Cardiac muscle cell (in vitro differentiated cells and primary cell): ENCODE measurements at regions not wholly inside any gene's neighbourhood (a gene's known extent, or its start where the extent isn't known, plus 50 kb on each side); places are given as distances from the start of the nearest gene placed in this dataset.

ENCODE experiments used
- DNase-seq, 2 donors: peaks; one replicate each; pipeline versions ENCODE4 v3.0.0 to v3.0.0-alpha.2; 2010 to 2017; ENCODE audit warnings: low read depth in 1 of 2, low spot score in 1 of 2
- H3K27ac ChIP-seq: fragments of 200-600 bp; sonication (generic); 2 replicates; pipeline ENCODE4 v1.5.1; 2016
- H3K27me3 ChIP-seq: fragments of 200-600 bp; sonication (generic); 2 replicates; pipeline ENCODE4 v1.6.0; 2016; ENCODE audit warnings: control low read depth
- H3K36me3 ChIP-seq: fragments of 200-600 bp; sonication (generic); 2 replicates; pipeline ENCODE4 v1.5.1; 2016; ENCODE audit warnings: control low read depth
- H3K4me1 ChIP-seq: fragments of 200-600 bp; sonication (generic); 2 replicates; pipeline ENCODE4 v1.8.1; 2017; ENCODE audit warnings: low read depth, mild to moderate bottlenecking, mixed run types
- H3K4me3 ChIP-seq: fragments of 200-600 bp; sonication (generic); 2 replicates; pipeline ENCODE4 v1.5.1; 2016; ENCODE audit warnings: mild to moderate bottlenecking
- H3K9me3 ChIP-seq: fragments of 200-600 bp; sonication (generic); 2 replicates; pipeline ENCODE4 v1.5.1; 2017; ENCODE audit warnings: low read depth, mild to moderate bottlenecking, control low read depth
- CTCF ChIP-seq: IDR thresholded peaks from 2 replicates; pipeline ENCODE4 v1.5.1; 2012; ENCODE audit warnings: low read depth, mild to moderate bottlenecking, low read length

DNA sequence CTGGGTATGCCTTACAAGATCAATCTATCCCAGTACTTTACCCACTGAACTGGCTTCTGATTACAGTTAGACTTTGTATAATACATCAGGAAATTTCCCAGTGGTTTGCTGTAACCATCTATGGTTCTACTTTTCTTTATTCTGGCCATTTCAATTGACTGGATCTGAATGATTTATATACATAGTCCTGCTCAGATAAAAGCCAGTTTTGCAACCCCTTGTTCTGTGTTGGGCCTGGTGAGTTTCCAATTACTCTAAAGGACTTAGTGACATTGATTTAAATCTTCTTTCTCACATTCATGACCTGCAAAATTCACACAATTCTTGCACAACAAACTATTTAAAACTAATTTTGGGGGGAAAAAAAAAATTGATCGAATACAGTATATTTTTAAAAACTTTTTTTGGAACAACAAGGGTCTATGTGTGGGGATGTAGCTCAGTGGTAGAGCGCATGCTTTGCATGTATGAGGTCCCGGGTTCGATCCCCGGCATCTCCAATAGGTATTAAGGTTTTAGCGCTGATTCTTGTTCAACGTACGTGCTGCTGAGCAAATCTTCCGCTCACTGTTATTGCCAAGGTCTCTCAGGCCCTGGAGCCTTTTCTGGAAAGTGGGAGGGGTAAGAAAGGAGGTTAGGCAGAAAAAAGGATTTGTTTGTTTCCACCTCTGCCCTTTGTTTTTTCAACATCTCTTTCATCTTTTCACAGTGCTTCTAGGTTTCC lies 117.5 kb downstream of the GPX5 start:
- DNase-seq = peak in 1 of 2 donors; percentile 73
- H3K36me3 ChIP-seq = no peaks in the 10 kb centered on the region

GRCh38 chr6:28646650-28647049 lies 121.0 kb downstream of the GPX5 start:
- Histone ChIP-seq H3K27ac (peak overlapping the region; percentile 35), H3K4me3 (no peak overlapping the region), H3K4me1 (peaks cover 12% of the 10 kb centered on the region), H3K36me3 (no peaks in the 10 kb centered on the region), H3K9me3 (no peaks in the 10 kb centered on the region), H3K27me3 (no peaks in the 10 kb centered on the region)
- no peak for DNase-seq
- TF ChIP-seq CTCF = no peak

More for the DNA sequence above, 117.5 kb downstream of the GPX5 start:
- Histone ChIP-seq H3K4me1 (peaks cover 12% of the 10 kb centered on the region), H3K27ac (no peak overlapping the region), H3K4me3 (no peak overlapping the region), H3K27me3 (no peaks in the 10 kb centered on the region), H3K9me3 (no peaks in the 10 kb centered on the region)
- no peak for TF ChIP-seq CTCF

- H3K9me3 ChIP-seq = no peaks in the 10 kb centered on the region
- H3K36me3 ChIP-seq = no peaks in the 10 kb centered on the region
- TF ChIP-seq CTCF = no peak
- H3K4me3 ChIP-seq = peak overlapping the region; percentile 75
- H3K4me1 ChIP-seq = peaks cover 12% of the 10 kb centered on the region
- H3K27me3 ChIP-seq = no peaks in the 10 kb centered on the region
- H3K27ac ChIP-seq = peak overlapping the region; percentile 91
- DNase-seq = peak; percentile 80 to 81
Measured at GRCh38 chr6:28648035-28648877, 122.6 kb downstream of the GPX5 start.

- Histone ChIP-seq H3K9me3 (no peaks in the 10 kb centered on the region), H3K4me3 (peak overlapping the region; percentile 75), H3K4me1 (peaks cover 12% of the 10 kb centered on the region), H3K27me3 (no peaks in the 10 kb centered on the region), H3K36me3 (no peaks in the 10 kb centered on the region), H3K27ac (peak overlapping the region; percentile 91)
- TF ChIP-seq CTCF = no peak
- DNase-seq = no peak
Measured at GRCh38 chr6:28648878-28649375, 123.2 kb downstream of the GPX5 start.

DNA sequence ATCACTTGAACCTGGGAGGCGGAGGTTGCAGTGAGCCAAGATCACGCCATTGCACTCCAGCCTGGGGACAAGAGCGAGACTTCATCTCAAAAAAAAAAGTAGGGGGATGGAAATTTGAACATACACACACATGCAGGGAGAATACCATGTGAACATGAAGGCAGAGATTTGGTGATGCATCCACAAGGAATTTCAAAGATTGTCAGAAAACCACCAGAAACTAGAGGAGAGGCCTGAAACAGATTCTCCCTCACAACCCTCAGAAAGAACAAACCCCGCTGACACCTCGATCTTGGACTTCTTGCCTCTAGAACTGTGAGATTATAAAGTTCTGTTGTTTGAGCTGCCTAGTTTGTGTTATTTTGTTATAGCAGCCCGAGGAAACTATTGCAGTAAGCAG lies 125.5 kb downstream of the GPX5 start:
- Histone ChIP-seq H3K4me3 (no peak overlapping the region), H3K9me3 (no peaks in the 10 kb centered on the region), H3K4me1 (peaks cover 12% of the 10 kb centered on the region), H3K27me3 (no peaks in the 10 kb centered on the region), H3K36me3 (no peaks in the 10 kb centered on the region), H3K27ac (no peak overlapping the region)
- no peak for TF ChIP-seq CTCF
- DNase-seq = no peak
